Loucy (cell line): ENCODE measurements at regions not wholly inside any gene's neighbourhood (a gene's known extent, or its start where the extent isn't known, plus 50 kb on each side); places are given as distances from the start of the nearest gene placed in this dataset.
A peak's percentile ranks its signal among the peaks of the same experiment; 100 is the strongest.
"Not testable (repeated sequence)": the region's sequence is repeated elsewhere in the genome, so short reads cannot be mapped to it uniquely, and the experiment has no call there.

Experiments used
- H2AFZ ChIP-seq: fragments of 200-600 bp; sonication (generic); 2 replicates; pipeline ENCODE4 v1.6.0; 2016; ENCODE audit warnings: antibody characterized with exemption, mild to moderate bottlenecking, low read length, moderate library complexity
- H3F3A ChIP-seq: fragments of 200-600 bp; 2 replicates; pipeline ENCODE4 v1.6.0; 2016; ENCODE audit warnings: antibody characterized with exemption, low read depth, mild to moderate bottlenecking
- H3K27me3 ChIP-seq: fragments of 200-600 bp; sonication (generic); 2 replicates; pipeline ENCODE4 v1.6.1; 2014; ENCODE audit warnings: low read length, mild to moderate bottlenecking; ENCODE audit not compliant: insufficient read depth, poor library complexity, severe bottlenecking
- H3K36me3 ChIP-seq: fragments of 200-600 bp; sonication (generic); 2 replicates; pipeline ENCODE4 v1.6.1; 2016; ENCODE audit warnings: low read length; ENCODE audit not compliant: insufficient read depth
- H3K4me1 ChIP-seq: fragments of 200-600 bp; sonication (generic); 2 replicates; pipeline ENCODE4 v1.5.1; 2014; ENCODE audit warnings: low read length, mild to moderate bottlenecking; ENCODE audit not compliant: insufficient read depth, poor library complexity, severe bottlenecking
- H3K4me2 ChIP-seq: fragments of 200-600 bp; sonication (generic); 2 replicates; pipeline ENCODE4 v1.6.0; 2014; ENCODE audit warnings: antibody characterized with exemption, low read length, low read depth, mild to moderate bottlenecking; ENCODE audit not compliant: poor library complexity, severe bottlenecking
- H3K4me3 ChIP-seq: fragments of 200-600 bp; sonication (generic); 2 replicates; pipeline ENCODE4 v1.5.1; 2014; ENCODE audit warnings: low read length, mild to moderate bottlenecking, mixed read lengths; ENCODE audit not compliant: poor library complexity, severe bottlenecking
- H3K79me2 ChIP-seq: fragments of 200-600 bp; sonication (generic); 2 replicates; pipeline ENCODE4 v1.6.1; 2014; ENCODE audit warnings: low read length; ENCODE audit not compliant: insufficient read depth
- H3K9ac ChIP-seq: fragments of 200-600 bp; sonication (generic); 2 replicates; pipeline ENCODE4 v1.6.0; 2014; ENCODE audit warnings: mild to moderate bottlenecking, low read depth, low read length, moderate library complexity; ENCODE audit not compliant: poor library complexity, severe bottlenecking
- H3K9me2 ChIP-seq: fragments of 200-600 bp; sonication (generic); replicated peaks from 2 replicates; pipeline ENCODE4 v1.6.1; 2016; ENCODE audit warnings: low read depth, low read length, mixed read lengths
- H3K9me3 ChIP-seq: fragments of 200-600 bp; sonication (generic); 2 replicates; pipeline ENCODE4 v1.6.1; 2014; ENCODE audit warnings: mild to moderate bottlenecking, antibody characterized with exemption, low read length, low read depth; ENCODE audit not compliant: insufficient read depth
- H4K20me1 ChIP-seq: fragments of 200-600 bp; sonication (generic); 2 replicates; pipeline ENCODE4 v1.6.0; 2014; ENCODE audit warnings: antibody characterized with exemption, low read length, mild to moderate bottlenecking; ENCODE audit not compliant: insufficient read depth, poor library complexity, severe bottlenecking
- EZH2phosphoT487 ChIP-seq: fragments of 200-600 bp; IDR thresholded peaks from 2 replicates; pipeline ENCODE4 v1.6.1; 2018; ENCODE audit warnings: antibody characterized with exemption, mild to moderate bottlenecking, moderate library complexity, borderline replicate concordance
- TF ChIP-seq, protein P1 (sequence below): fragments of 200-600 bp; sonication (generic); conservative IDR thresholded peaks from 2 replicates; pipeline ENCODE4 v1.5.1; 2014; ENCODE audit warnings: mild to moderate bottlenecking, antibody characterized with exemption, low read length

- H3K79me2 ChIP-seq = no peaks in the 10 kb centered on the region
- H4K20me1 ChIP-seq = no peaks in the 10 kb centered on the region
- H3K4me2 ChIP-seq = no peak overlapping the region
- H3K9me2 ChIP-seq = no peaks in the 10 kb centered on the region
- peaks cover 10% of the 10 kb centered on the region; the same call in 1 of the 2 replicates for H3K9me3 ChIP-seq
- H3F3A ChIP-seq = no peaks in the 10 kb centered on the region
- H3K27me3 ChIP-seq = no peaks in the 10 kb centered on the region
- peaks cover 20% of the 10 kb centered on the region for H3K4me1 ChIP-seq
- TF ChIP-seq EZH2phosphoT487 = no peak
- TF ChIP-seq, protein P1, sequence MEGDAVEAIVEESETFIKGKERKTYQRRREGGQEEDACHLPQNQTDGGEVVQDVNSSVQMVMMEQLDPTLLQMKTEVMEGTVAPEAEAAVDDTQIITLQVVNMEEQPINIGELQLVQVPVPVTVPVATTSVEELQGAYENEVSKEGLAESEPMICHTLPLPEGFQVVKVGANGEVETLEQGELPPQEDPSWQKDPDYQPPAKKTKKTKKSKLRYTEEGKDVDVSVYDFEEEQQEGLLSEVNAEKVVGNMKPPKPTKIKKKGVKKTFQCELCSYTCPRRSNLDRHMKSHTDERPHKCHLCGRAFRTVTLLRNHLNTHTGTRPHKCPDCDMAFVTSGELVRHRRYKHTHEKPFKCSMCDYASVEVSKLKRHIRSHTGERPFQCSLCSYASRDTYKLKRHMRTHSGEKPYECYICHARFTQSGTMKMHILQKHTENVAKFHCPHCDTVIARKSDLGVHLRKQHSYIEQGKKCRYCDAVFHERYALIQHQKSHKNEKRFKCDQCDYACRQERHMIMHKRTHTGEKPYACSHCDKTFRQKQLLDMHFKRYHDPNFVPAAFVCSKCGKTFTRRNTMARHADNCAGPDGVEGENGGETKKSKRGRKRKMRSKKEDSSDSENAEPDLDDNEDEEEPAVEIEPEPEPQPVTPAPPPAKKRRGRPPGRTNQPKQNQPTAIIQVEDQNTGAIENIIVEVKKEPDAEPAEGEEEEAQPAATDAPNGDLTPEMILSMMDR = no peak
- H3K9ac ChIP-seq = no peak overlapping the region
- no peak overlapping the region for H3K4me3 ChIP-seq
- H3K36me3 ChIP-seq = no peaks in the 10 kb centered on the region
- no peak overlapping the region for H2AFZ ChIP-seq
Measured at GRCh38 chr14:106530031-106530422, 1003.6 kb downstream of the TMEM121 start.

DNA sequence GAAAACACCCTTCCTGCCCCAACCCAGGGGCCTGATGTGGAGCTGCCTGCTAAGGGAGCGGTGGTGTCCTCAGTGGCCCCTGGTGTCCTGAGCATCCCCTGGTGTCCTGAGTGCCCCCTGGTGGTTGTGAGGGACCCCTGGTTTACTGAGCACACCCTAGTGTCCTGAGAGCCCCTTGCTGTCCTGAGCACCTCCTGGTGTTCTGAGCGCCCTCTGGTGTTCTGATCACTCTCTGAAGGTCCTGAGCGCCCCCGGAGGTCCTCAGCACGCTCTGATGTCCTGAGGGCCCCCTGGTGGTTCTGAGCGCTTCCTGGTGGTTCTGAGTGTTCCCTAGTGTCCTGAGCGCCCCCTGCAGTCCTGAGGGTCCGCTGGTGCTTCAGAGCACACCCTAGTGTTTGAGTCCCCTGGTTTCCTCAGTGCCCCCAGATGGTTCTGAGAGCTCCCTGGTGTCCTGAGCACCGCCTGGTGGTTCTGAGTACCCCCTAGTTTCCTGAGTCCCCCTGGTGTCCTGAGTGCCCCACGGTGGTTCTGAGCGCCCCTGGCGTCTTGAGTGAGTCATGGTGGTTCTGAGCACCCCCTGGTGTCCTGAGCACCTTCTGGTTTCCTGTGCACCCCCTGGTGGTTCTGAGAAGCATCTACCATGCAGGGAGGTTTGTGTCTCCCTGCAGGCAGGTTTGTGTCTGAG, 1004.2 kb downstream of the TMEM121 start:
- H3K36me3 ChIP-seq = no peaks in the 10 kb centered on the region
- no peak overlapping the region for H3K4me3 ChIP-seq
- H3K4me1 ChIP-seq = peaks cover 20% of the 10 kb centered on the region
- no peaks in the 10 kb centered on the region for H3F3A ChIP-seq
- peaks cover 10% of the 10 kb centered on the region; the same call in 1 of the 2 replicates for H3K9me3 ChIP-seq
- H3K27me3 ChIP-seq = no peaks in the 10 kb centered on the region
- no peak overlapping the region for H2AFZ ChIP-seq
- no peak overlapping the region for H3K9ac ChIP-seq
- H3K9me2 ChIP-seq = no peaks in the 10 kb centered on the region
- TF ChIP-seq, protein P1 = peak; percentile 70
- TF ChIP-seq EZH2phosphoT487 = no peak
- no peak overlapping the region for H3K4me2 ChIP-seq
- no peaks in the 10 kb centered on the region for H4K20me1 ChIP-seq
- no peaks in the 10 kb centered on the region for H3K79me2 ChIP-seq

- not testable (repeated sequence) for H3K27me3 ChIP-seq, H3F3A ChIP-seq, H2AFZ ChIP-seq, H3K79me2 ChIP-seq, H3K36me3 ChIP-seq, H3K4me3 ChIP-seq, H4K20me1 ChIP-seq, H3K9me3 ChIP-seq, H3K9me2 ChIP-seq
- Histone ChIP-seq H3K4me1 (peaks cover 35% of the 10 kb centered on the region), H3K4me2 (peak overlapping the region; percentile 26), H3K9ac (peak overlapping the region; percentile 54)
- TF ChIP-seq, protein P1 = peak; percentile 52
Measured at GRCh38 chr14:106537597-106537996, 1011.2 kb downstream of the TMEM121 start.
